ENCODE measurements at regions not wholly inside any gene's neighbourhood (a gene's known extent, or its start where the extent isn't known, plus 50 kb on each side); places are given as distances from the start of the nearest gene placed in this dataset.
"Not testable (repeated sequence)": the region's sequence is repeated elsewhere in the genome, so short reads cannot be mapped to it uniquely, and the experiment has no call there.

DNA sequence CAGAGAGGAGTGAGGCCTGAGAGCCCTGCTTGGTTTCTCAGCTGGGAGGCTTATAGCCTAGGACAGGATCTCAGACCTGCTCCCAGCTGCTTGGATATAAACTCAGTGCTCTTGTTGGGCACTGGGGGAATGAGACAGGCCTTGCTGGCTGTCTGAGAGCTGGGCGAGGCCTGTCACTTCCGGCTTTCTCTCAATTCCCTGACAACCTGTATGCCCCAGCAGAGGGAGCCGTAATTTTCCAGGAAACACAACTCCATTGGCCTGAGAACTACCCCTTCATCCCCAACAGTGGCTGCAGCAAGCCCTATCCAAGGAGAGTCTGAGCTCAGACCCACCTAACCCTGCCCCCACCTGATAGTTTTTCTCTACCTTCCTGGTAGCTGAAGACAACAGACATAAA, 258.3 kb upstream of the STXBP6 start:
- no peak for DNase-seq

DNA sequence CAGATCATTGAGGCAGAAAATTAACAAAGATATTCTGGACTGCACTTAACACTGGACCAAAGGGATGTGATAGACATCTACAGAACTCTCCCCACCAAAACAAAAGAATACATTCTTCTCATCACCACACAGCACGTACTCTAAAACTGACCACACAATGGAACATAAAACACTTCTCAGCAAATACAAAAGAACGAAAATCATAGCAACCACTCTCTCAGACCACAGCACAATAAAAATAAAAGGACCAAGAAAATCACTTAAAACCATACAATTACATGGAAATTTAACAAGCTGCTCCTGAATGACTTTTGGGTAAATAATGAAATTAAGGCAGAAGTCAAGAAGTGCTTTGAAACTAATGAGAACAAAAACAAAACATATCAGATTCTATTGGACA, 254.0 kb upstream of the STXBP6 start:
- DNase-seq, result no peak

DNA sequence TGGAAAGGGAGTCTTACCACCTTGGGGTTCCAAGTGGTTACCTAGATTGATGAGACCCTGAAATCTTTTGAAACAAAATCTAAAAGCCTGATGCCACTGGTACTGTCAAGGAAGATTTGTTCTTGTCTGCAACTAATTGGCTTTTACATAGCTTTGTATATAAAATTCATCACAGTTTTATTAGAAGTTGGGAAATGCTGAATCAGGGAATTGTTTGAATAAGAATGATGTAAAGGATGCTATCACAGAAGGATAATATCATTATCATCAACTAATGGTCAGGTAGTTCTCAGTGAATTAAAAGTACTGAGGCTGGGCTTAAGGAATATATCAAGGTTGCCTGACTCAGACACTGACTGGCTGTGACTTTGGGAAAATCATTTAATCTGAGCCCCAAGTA, 248.3 kb upstream of the STXBP6 start:
- DNase-seq, result no peak

DNA sequence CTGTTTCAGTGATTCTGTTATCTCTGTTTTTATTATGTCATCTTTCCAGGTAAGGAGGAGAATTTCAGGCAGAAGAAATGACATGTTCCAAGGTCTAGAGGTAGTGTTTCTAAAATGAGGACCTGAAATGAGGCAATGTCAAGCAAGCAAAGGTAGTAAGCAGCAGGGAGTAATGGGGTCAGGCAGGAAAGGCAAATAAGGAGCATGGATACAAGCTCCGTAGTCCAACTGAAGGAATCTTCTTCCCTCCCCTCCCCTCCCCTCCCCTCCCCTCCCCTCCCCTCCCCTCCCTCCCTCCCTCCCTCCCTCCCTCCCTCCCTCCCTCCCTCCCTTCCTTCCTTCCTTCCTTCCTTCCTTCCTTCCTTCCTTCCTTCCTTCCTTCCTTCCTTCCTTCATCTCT, 240.2 kb upstream of the STXBP6 start:
- DNase-seq, result not testable (repeated sequence)

DNA sequence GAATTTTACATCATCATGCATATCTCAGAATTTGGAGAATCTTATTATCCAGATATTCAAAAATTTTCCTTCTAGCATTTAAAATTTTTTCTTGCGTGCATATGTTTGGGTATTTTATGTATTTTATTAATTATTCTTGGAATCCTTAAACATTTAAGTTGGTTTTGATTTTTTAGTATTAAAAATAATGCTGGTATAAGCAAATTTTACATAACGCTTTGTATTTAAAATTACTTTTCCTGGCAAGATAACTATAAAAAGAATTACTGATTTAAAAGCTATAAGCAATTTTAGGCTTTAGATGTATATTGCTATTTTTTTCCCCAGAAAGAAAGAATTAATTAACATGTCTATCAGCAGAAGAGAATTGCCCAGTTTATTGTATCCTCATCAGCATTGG, 224.6 kb upstream of the STXBP6 start:
- DNase-seq, result no peak

DNA sequence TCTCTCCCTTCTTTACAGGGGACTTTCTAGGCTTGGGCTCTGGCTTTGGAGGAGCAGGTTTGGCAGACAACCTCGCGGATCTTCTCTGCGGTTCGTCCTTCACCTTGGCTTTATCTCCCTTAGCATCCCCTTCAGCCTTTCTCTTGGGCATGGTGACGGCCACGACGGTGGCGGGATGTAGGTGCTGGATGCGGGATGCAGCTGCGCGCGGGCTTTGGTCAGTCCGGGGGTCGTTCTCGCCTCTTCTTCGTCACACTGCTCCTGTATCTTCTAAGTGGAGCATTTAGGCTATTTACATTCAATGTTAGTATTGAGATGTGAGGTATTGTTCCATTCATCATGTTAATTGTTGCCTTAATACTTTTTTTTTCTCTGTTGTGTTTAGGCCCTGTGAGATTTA, 217.2 kb upstream of the STXBP6 start:
- no peak for DNase-seq

DNA sequence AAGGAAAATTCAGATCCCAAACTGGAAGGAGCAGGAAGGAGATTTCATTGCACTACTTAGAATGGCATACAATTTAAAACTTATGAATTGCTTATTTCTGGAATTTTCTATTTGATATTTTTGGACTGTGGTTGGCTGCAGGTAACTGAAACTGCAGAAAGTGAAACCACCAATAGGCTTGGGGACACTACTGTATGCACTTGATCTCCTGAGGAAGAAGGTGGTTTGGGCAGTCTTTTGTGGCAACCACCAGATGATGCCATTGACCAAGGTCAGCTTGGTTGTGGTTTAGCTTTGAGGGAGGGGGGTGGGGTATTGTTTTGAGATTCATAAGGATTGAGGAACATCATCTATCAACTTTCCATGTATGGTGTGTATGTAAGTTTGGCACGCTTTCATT, 209.5 kb upstream of the STXBP6 start:
- no peak for DNase-seq

DNA sequence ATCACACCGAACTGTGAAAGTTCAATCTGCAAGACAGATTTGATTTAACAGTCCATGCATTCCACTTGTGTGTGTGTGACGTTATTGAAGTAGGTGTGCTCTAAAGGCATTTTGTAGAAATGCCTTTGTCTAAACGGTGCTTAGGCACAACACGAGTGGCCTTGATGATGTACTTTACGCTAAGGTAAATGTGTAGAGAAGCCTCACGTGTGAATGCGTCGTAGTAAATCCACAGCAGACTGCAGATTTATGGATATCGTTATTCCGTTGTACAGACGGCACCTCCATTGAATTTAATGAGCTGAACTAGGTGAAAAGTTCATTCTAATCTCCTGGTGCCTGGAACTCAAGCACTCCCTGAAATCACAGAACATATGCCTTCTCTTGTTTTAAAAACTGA, 202.8 kb upstream of the STXBP6 start:
- no peak for DNase-seq

DNA sequence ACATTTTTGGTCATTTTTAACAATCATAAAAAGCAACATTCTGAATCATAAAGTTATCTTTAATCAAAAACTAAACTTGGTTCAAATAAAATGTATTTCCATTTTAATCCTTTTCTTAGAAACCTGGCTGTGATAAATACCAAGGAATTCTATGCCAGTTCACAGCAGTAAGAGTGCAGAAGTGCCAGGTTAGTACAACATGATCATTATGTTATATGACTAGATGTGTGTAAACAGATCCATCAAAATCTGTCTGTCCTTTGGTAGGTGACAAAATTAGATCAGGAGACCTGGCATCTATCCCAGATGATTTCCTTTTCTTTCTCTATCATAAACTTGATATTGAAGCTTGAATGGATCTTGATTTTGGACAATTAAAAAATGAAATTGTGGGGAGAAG, 200.6 kb upstream of the STXBP6 start:
- DNase-seq, result no peak

DNA sequence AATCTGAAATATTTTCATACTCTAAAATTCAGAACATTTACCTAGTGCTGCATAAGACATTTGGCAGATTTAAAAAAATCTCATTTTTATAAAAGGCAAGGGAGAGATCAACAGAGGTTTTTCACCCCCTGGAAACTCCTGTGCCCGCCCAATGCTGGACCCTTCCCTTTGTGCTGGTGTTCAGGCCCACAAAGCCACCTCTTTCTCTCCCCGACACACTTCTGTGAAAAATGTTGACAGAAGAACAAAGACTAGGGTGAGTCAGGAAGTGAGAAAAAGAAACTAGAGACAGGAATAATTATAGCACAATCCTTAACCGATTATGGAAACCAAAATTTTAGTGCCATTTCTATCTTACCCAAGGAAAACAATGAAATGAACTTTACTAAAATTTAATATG, 197.7 kb upstream of the STXBP6 start:
- no peak for DNase-seq

DNA sequence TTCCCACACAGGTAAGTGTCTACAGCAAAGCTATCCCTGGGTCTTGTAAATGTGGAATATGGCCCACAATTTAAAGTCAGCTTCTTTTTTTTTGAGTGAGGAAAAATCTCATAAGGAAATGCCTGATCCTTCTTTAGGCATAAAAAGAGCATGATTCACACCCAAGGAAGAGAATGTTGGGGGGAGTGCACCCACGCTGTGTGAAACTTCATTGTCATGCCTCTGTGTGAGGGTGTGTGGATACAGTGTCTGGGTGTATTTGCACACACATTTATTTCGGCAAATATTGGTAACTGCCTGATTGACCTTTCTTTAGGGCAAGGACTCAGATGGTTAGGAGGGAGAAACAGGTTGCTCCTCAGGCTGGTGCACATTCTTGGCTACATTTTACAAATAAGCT, 196.8 kb upstream of the STXBP6 start:
- DNase-seq, result no peak

DNA sequence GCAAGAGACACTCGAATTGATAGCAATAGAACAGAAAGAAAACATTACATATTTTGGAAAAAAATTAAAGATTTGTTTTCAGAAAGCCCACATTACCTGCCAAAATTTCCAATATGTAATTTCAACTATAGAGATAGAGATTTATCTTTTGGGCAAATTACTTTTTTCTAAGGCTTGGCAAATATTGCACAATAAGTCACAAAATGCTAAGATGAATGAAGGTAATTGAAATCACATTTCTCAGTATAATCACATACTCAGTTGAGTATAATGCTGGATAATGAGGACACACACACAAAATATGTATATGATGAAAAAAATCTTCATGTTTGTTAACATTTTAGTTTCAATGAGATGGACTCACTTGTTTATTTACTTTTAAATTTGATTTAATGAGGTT, 189.2 kb upstream of the STXBP6 start:
- DNase-seq, result no peak

DNA sequence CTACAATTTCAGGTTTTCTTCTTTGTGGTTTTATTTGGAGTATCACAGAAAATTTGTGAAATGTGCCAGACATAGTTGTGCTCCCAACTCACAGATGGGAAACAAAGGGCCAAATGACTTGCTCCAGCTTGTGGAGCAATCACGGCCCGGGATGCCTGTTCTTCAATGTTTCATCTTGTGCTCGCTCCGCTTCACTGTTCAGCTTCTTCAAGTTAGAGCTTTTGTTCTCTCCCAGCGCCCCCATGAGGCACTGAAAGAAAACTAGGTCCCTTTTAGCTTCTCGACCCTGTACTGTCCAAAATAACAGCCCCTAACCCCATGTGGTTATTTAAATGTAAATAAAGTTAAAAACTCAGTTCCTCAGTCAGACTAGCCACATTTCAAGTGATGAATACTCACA, 187.9 kb upstream of the STXBP6 start:
- no peak for DNase-seq

DNA sequence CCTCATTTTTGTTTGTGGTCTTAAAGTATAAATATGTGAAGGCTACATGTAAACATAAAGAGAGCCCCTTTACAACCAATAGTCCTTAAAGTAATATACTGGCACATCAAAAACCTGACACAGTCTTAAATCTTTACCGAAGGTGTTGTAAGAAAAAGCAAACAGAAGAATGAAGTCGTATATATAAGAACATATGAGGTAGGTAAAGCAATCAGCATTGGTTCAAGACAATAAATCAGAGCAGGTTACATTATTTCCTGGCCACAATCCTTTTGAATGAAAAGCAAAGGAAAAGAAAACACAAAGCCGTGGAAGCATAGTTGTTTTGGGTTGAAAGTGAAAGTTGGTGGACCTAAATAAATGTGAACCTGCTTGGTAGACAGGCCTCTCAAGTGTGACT, 183.7 kb upstream of the STXBP6 start:
- DNase-seq, result no peak

DNA sequence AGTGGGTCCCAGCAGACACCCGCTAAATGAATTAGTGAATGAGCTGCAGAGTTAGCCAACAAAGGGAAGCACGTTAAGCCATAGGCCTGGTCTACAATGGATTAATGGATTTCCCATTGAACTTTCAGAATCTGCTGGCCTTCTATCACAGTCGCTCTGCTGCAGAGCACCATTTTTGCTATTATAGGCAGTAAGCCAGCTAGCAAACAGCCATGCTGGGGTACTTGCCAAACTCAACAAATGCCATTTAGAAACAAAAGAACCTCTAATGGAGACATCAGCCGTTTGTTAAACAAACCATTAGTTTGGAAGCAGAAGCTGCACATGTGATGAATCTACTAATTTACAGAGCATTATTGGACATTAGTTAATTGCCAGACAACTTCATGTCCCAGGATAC, 181.1 kb upstream of the STXBP6 start:
- no peak for DNase-seq

DNA sequence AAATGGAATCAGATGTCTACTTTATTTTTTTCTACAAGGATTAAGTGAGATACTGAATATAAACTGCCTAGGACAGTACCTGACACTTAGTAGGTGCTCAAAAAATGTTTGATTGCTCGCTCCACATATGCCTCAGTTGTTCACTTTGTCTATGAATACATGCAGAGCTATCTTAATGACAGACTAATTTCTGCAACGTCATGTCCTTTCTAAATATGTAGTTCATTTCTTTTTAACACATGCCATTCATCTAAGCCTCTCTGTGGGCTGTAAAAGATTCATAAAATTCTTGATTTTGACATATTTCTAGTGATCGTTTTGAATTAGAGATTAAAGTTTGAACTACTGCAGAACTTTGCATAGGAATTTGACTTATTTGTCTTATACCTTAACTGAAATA, 176.3 kb upstream of the STXBP6 start:
- no peak for DNase-seq

DNA sequence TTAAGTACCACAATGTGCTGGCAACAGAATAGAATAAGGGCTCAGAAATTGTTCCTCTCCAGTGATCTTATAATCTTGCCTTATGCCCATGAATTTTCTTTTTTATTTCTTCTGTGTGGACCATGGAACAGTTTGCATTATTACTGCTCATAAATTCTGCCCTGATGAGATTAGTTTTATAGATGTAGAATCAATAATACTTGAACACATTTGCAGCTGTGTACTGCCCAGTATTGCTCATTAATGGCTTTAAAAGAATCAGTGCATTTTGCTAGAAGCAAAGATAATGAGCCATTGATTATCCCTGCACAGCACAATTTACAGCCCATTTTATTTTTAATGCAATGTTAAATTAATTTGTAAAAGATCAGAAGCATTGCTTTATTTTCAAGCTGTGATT, 172.3 kb upstream of the STXBP6 start:
- no peak for DNase-seq

DNA sequence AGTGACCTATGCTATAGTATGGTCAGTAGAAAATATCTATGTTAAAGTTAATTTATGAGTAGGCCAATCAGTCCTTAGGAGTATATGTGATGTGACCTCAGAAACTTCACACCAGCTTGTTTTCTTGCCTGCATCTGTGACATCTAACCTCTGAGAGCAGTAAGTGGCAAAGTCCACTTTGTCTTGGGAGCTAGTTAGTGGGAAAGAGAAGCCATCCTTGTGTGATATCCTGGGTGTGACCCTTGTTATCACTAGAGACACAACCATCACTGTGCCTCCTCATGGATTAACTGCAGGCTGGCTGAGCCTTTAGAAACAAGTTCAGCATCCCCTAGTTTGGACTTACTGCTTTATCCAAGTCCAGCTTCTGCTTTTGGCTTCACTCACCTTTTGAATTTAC, 170.6 kb upstream of the STXBP6 start:
- no peak for DNase-seq

DNA sequence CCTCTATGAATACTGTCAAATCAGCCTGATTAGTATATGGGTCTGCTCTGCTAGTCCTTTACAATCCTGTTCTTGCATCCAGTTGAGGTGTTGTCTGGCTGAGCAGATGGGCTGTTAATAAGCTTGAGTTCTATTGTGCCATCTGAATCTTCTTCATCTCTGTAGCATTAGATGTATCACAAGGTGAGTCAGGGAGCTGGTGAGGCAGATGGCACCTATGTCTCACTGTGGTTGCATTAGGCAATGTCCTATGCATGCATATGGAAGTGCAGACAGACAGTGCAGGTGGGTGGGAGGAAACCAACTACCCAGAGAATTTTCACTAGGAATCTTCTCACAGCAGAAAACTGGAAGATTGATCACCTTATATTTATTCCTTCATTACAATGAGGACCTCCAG, 165.7 kb upstream of the STXBP6 start:
- DNase-seq, result no peak

DNA sequence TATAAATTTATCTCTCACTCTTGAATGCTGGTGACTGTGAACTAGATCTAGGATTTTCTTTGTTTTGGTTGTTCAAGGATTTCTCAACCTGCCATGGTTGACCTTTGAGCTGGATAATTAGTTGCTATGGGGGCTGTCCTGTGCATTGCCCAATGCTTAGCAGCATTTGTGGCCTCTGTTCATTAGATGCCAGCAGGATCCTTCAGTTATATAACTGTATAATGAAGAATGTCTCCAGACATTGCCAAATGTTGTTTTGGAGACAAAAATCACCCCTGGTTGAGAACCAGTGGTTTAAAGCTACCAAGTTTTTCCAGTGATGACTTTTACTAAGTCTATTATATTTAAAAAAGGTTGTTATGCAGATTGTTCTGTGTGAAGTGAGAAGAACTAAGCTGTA, 147.9 kb upstream of the STXBP6 start:
- no peak for DNase-seq

DNA sequence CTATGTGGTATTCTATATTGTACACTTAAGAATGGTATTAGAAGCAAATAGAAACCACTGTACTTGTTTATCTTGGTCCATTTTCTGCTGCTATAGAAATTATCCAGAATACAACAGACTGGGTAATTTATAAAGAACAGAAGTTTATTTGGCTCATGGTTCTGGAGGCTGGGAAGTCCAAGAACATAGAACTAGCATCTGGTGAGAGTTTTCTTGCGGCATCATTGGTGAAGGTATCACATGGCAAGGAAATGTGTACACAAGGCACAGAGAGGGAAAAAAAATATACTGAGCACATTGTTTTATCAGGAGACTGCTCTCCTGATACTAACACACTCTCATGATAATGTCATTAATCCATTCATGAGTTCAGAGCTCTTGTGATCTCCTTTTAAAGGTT, 130.3 kb upstream of the STXBP6 start:
- no peak for DNase-seq

DNA sequence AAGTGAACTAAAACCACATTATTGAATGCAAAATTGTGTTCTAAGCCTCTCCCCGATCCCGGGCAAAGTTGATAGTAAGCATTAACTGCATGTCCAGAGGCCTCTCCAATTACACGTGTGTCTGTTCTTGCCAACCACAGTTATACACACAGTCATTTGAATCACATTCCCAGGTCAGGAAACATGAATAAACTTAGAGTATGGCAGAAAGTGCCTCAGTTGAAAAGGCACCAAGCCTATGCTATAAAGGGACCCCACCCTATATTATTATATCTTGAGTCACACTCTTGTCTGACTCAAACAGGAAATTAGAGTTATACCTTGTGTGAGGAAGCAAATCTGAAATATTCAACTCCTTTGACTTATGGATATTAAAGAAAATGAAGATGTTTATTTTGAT, 128.3 kb upstream of the STXBP6 start:
- no peak for DNase-seq

DNA sequence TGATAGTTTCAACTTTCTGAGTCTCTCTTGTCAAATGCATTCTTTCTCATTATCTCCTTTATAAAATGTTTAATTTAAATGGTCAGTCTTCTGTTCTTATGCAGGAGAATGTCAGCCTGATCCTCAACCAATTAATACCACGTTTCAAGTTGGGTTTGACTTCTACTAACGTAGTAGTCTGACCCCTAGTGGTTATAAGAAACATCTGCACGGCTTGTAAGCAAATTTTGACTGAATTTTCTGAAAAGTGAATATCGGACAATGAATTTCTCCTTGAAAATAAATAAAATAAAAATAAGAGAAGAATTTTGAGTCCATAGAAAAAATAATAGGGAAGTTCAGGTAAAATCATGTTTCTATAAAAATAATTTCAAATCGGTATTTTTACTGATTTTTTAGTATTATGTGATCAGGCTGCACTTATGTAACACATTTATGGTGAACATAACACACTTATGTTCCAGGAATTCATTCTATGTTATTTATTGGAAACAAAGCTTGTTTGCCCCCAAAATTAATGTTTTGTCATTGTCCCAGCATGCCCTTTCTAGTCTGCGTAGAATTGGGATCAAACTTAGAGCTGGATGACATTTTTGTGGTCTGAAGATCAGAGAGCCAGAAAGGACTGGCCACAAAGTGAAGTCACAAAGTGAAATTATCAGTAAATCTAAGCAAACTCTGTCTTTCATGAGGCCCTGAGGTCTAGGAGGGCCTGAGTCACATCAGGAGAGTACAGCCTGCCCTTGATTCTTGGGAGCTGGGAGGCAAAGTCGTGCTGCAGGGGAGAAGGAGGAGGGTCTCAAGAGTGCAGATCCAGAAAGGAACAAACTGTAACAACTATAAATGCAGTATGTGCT, 101.2 kb upstream of the STXBP6 start:
- peak; percentile 21 for DNase-seq

DNA sequence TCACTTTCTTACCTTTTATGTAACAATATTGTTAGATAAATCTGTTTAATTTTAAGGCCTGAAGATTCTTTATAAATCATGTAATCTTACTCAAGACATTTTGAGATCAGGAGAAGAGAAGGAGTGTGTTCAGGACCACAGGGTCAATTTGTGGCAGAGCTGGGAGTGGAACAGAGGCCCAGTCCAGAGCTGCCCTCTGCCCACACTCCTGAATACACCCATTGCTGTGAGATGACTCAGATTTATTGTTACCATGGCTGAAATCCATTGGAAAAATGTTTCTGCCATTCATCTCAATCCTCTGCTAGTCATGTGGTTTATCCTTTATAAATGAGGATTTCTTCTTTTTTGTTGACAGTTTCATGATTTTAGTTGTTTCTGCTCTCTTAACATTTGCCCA, 100.5 kb upstream of the STXBP6 start:
- DNase-seq, result no peak

DNA sequence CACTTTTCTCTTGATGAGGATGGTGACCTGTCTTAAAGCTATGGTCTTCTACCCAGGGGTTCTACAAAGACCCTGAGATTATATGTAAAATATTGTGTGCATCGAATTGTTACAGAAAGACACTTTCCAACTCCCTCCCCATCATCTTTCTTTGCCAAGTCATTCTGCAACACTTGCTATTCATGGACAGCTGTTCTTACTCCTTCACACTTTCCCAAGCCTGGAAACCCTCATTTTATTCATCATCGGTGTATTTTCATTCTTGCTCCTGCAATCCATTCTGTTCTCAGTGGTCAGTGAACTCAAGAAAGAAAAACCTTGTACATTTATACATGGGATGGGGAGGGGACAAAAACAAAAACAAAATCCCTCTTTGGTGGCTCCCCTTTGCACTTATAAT, 90.5 kb upstream of the STXBP6 start:
- DNase-seq, result no peak

DNA sequence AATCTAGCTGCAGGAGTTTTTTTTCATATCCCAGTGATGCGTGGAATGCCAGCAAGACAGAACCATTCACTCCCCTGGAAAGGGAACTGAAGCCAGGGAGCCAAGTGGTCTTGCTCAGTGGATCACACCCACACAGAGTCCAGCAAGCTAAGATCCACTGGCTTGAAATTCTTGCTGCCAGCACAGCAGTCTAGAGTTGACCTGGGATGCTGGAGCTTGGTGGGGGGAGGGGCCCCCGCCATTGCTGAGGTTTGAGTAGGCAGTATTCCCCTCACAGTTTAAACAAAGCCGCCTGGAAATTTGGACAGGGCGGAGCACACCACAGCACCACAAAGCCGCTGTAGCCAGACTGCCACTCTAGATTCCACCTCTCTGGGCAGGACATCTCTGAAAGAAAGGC, 86.9 kb upstream of the STXBP6 start:
- no peak for DNase-seq

Data from CD4-positive, alpha-beta T cell treated with Interleukin-4 for 4 hours (primary cell).